Spleen (tissue), 11 donors: ENCODE measurements at regions not wholly inside any gene's neighbourhood (a gene's known extent, or its start where the extent isn't known, plus 50 kb on each side); places are given as distances from the start of the nearest gene placed in this dataset.
"Not testable (repeated sequence)": the region's sequence is repeated elsewhere in the genome, so short reads cannot be mapped to it uniquely, and the experiment has no call there.

Experiments used
- DNase-seq: peaks from one replicate; pipeline ENCODE4 v3.0.0-alpha.2; 2020
- H3K27ac ChIP-seq, 8 donors: fragments of 200-600 bp; sonication (generic) in 7 of 8; 1 replicate in 4 of 8; 2 replicates in 4 of 8; pipeline versions ENCODE4 v1.5.0 to v1.8.0; 2016 to 2021; ENCODE audit warnings: inconsistent platforms in 4 of 8, mild to moderate bottlenecking in 4 of 8, moderate library complexity in 1 of 8
- H3K27me3 ChIP-seq, 7 donors: fragments of 200-600 bp; sonication (generic) in 6 of 7; replicated peaks in 1 of 7; 1 replicate in 4 of 7; 2 replicates in 3 of 7; pipeline versions ENCODE4 v1.5.0 to v1.8.0; 2016 to 2021; ENCODE audit warnings: inconsistent platforms in 3 of 7, mild to moderate bottlenecking in 1 of 7
- H3K36me3 ChIP-seq, 6 donors: fragments of 200-600 bp; sonication (generic) in 5 of 6; 1 replicate in 4 of 6; 2 replicates in 2 of 6; pipeline versions ENCODE4 v1.5.0 to v1.8.0; 2016 to 2021; ENCODE audit warnings: inconsistent platforms in 2 of 6
- H3K4me1 ChIP-seq, 6 donors: fragments of 200-600 bp; sonication (generic) in 5 of 6; 1 replicate in 3 of 6; 2 replicates in 3 of 6; pipeline versions ENCODE4 v1.5.0 to v1.8.0; 2016 to 2021; ENCODE audit warnings: inconsistent platforms in 3 of 6
- H3K4me3 ChIP-seq, 8 donors: fragments of 200-600 bp; sonication (generic) in 7 of 8; 1 replicate in 4 of 8; 2 replicates in 4 of 8; pipeline versions ENCODE4 v1.5.0 to v1.8.0; 2016 to 2021; ENCODE audit warnings: inconsistent platforms in 4 of 8, mild to moderate bottlenecking in 4 of 8, moderate library complexity in 2 of 8
- H3K9me3 ChIP-seq, 8 donors: fragments of 200-600 bp; sonication (generic) in 7 of 8; 1 replicate in 4 of 8; 2 replicates in 4 of 8; pipeline versions ENCODE4 v1.5.0 to v1.8.0; 2016 to 2021; ENCODE audit warnings: inconsistent platforms in 4 of 8
- POLR2A ChIP-seq, 3 donors: fragments of 450-650 bp; IDR thresholded peaks; one replicate each; pipeline ENCODE4 v1.5.1; 2017; ENCODE audit warnings: antibody characterized with exemption in 3 of 3, mild to moderate bottlenecking in 1 of 3
- POLR2AphosphoS5 ChIP-seq, 3 donors: sonication (generic); formaldehyde crosslinking; IDR thresholded peaks; one replicate each; pipeline ENCODE4 v1.5.1; 2017; ENCODE audit warnings: antibody characterized with exemption in 3 of 3
- WGBS, 5 donors: extraction: QIAGEN DNeasy Blood & Tissue Kit in 3 of 5; methylation state at CpG; one replicate each; pipeline versions ENCODE4 v1.1.5 to v1.1.7; 2013 to 2018; 5-methylcytosine and 5-hydroxymethylcytosine counted together
- intact Hi-C: fragments of 100-400 bp; cut with DNase I; formaldehyde crosslinking; loops from one replicate; pipeline ENCODE4 v1.15.0; 2023; ENCODE audit warnings: low total_unique reads
- TF ChIP-seq, protein P1 (sequence below), 11 experiments: fragments of 200-600 bp in 7 of 11; fragments of 450-650 bp in 4 of 11; sonication (generic) in 4 of 11; IDR thresholded peaks in 8 of 11; conservative IDR thresholded peaks in 3 of 11; 1 replicate in 7 of 11; 2 replicates in 4 of 11; pipeline versions ENCODE4 v1.4.0 to v1.8.0; 2016 to 2021; ENCODE audit warnings: antibody characterized with exemption in 11 of 11, inconsistent platforms in 4 of 11, mild to moderate bottlenecking in 1 of 11
- donor health status: healthy with polysubstance abuse.
- donor health status: DM: no; HTN: no; CAD: no; lungs with moderate emphysema.
- donor health status: DM: no; HTN: no; CAD: no.
- donor health status: Bipolar disorder and iron deficiency.
- donor health status: healthy.
- donor health status: DM: no; HTN: no; CAD: no.
- donor health status: DM: yes; HTN: yes; CAD: no.

DNA sequence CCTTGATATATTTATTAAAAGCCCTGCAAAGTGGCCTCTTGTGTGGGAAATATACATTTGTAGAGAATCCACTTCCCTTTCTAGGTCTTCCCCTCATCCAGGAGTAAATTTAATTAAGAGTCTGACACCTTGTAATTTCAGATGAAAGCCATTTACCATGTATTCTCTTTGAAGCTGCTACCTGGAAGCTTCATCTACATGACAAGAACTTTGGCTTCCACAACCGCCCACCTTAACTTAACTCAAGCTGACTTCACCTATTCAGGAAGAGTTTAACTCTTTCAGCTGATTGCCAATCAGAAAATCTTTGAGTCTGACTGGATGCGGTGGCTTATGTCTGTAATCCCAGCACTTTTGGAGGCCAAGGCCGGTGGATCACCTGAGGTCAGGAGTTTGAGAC, 899.9 kb downstream of the TAF11L14 start:
- Histone ChIP-seq H3K27me3 (no peaks in the 10 kb centered on the region), H3K4me1 (no peaks in the 10 kb centered on the region), H3K36me3 (no peaks in the 10 kb centered on the region), H3K27ac (no peak overlapping the region), H3K4me3 (no peak overlapping the region), H3K9me3 (no peaks in the 10 kb centered on the region)
- no peak for DNase-seq
- TF ChIP-seq POLR2A (IDR thresholded peaks at IDR 0.05) (no peak), POLR2AphosphoS5 (IDR thresholded peaks at IDR 0.05) (no peak)
- TF ChIP-seq, protein P1, sequence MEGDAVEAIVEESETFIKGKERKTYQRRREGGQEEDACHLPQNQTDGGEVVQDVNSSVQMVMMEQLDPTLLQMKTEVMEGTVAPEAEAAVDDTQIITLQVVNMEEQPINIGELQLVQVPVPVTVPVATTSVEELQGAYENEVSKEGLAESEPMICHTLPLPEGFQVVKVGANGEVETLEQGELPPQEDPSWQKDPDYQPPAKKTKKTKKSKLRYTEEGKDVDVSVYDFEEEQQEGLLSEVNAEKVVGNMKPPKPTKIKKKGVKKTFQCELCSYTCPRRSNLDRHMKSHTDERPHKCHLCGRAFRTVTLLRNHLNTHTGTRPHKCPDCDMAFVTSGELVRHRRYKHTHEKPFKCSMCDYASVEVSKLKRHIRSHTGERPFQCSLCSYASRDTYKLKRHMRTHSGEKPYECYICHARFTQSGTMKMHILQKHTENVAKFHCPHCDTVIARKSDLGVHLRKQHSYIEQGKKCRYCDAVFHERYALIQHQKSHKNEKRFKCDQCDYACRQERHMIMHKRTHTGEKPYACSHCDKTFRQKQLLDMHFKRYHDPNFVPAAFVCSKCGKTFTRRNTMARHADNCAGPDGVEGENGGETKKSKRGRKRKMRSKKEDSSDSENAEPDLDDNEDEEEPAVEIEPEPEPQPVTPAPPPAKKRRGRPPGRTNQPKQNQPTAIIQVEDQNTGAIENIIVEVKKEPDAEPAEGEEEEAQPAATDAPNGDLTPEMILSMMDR (IDR thresholded peaks at IDR 0.05 in 8 of 11, conservative IDR thresholded peaks at IDR 0.05 in 3 of 11) = no peak
- intact Hi-C loops = no loop called here
- WGBS, 5 donors = 82 to 95% (median 91%) methylated on average over 3 of the region's 3 CpGs

DNA sequence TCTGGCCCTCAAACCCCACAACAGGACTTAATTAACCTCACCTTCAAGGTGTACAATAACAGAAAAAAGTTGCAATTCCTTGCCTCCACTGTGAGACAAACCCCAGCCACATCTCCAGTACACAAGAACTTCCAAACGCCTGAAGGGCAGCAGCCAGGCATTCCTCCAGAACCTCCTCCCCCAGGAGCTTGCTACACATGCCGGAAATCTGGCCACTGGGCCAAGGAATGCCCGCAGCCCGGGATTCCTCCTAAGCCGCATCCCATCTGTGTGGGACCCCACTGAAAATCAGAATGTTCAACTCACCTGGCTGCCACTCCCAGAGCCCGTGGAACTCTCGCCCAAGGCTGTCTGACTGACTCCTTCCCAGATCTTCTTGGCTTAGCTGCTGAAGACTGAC, 901.5 kb downstream of the TAF11L14 start:
- H3K27ac ChIP-seq, DNase-seq, H3K27me3 ChIP-seq, H3K4me3 ChIP-seq, intact Hi-C loops, H3K9me3 ChIP-seq, H3K36me3 ChIP-seq, H3K4me1 ChIP-seq: not testable (repeated sequence)
- 75 to 95% (median 83%) methylated on average over 3 to 7 of the region's 7 CpGs for WGBS, 5 donors

DNA sequence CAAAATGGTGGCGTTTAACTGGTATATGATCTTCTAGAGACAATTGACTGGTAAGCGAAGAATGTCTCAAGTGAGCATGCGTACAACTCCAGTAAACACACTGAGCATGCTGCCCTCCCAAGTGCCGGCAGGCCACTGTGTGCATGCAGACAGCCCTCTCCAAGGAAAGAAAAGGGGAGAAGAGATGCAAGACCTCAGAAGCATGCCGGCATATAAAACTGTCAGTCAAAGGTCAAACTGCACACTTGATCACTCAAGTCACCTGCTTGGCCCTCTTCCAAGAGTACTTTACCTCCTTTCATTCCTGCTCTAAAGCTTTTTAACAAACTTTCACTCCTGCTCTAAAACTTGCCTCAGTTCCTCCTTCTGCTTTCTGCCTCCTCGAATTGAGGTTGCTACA, 910.2 kb downstream of the TAF11L14 start:
- Histone ChIP-seq H3K4me1 (no peaks in the 10 kb centered on the region), H3K36me3 (no peaks in the 10 kb centered on the region), H3K9me3 (peaks cover 0 to 22% (median 13%) of the 10 kb centered on the region in 8 donors), H3K27ac (no peak overlapping the region), H3K27me3 (no peaks in the 10 kb centered on the region), H3K4me3 (no peak overlapping the region)
- no peak for DNase-seq
- intact Hi-C loops = no loop called here
- WGBS, 5 donors = 72 to 83% (median 78%) methylated on average over 6 of the region's 6 CpGs
- TF ChIP-seq, protein P1 (IDR thresholded peaks at IDR 0.05 in 8 of 11, conservative IDR thresholded peaks at IDR 0.05 in 3 of 11) = no peak
- TF ChIP-seq POLR2A (IDR thresholded peaks at IDR 0.05) (no peak), POLR2AphosphoS5 (IDR thresholded peaks at IDR 0.05) (no peak)

DNA sequence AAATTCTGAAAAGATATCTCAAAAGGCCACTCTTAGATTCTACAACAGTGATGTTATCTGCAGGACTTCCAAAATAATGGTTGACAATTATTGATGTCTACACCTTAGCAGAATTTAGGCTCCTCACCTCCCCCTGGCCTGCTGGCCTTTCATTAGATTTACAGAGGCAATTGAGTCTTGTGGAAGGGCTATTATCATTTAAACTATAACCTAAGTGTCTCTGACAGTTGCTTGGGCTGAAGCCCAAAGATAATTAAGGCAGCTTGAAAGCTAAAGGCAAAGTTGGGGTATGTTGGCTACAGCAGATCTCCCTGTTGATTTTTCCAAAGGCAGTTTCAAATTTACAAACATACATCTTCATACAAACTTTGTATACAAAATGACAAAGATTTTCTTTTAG, 912.3 kb downstream of the TAF11L14 start:
- H3K27me3 ChIP-seq = no peaks in the 10 kb centered on the region
- no peaks in the 10 kb centered on the region for H3K36me3 ChIP-seq
- no peak overlapping the region for H3K27ac ChIP-seq
- no peak for DNase-seq
- intact Hi-C loops = no loop called here
- H3K9me3 ChIP-seq = peaks cover 0 to 37% (median 24%) of the 10 kb centered on the region in 8 donors
- TF ChIP-seq, protein P1 (IDR thresholded peaks at IDR 0.05 in 8 of 11, conservative IDR thresholded peaks at IDR 0.05 in 3 of 11) = no peak
- no peak for TF ChIP-seq POLR2AphosphoS5 (IDR thresholded peaks at IDR 0.05)
- no peak for TF ChIP-seq POLR2A (IDR thresholded peaks at IDR 0.05)
- H3K4me1 ChIP-seq = no peaks in the 10 kb centered on the region
- H3K4me3 ChIP-seq = no peak overlapping the region

DNA sequence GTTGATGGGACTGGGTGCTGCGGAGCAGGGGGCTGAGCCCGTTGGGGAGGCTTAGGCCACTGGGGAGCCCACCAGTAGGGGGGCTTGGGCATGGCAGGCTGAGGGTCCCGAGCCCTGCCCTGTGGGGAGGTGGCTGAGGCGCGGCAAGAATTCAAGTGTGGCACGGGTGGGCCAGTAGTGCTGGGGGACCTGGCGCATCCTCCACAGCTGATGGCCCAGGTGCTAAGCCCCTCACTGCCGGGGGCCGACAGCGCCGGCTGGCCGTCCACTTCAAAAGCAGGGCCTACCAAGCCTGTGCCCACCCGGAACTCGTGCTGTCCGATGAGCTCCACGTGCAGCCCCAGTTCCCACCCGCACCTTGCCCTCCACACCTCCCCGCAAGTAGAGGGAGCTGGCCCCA, 917.5 kb downstream of the TAF11L14 start:
- 85 to 96% (median 92%) methylated on average over 2 to 18 of the region's 18 CpGs for WGBS, 5 donors
- H3K4me1 ChIP-seq = no peaks in the 10 kb centered on the region
- peak; percentile 63 for DNase-seq

More for the DNA sequence above, 917.5 kb downstream of the TAF11L14 start:
- Histone ChIP-seq H3K27ac (no peak overlapping the region), H3K27me3 (no peaks in the 10 kb centered on the region), H3K36me3 (no peaks in the 10 kb centered on the region), H3K4me3 (no peak overlapping the region), H3K9me3 (peaks cover 0 to 42% (median 29%) of the 10 kb centered on the region in 8 donors)
- TF ChIP-seq, protein P1 (IDR thresholded peaks at IDR 0.05 in 8 of 11, conservative IDR thresholded peaks at IDR 0.05 in 3 of 11) = no peak
- TF ChIP-seq POLR2A (IDR thresholded peaks at IDR 0.05) (no peak), POLR2AphosphoS5 (IDR thresholded peaks at IDR 0.05) (no peak)
- intact Hi-C loops = no loop called here
